GM23338 (cell line): ENCODE measurements at regions not wholly inside any gene's neighbourhood (a gene's known extent, or its start where the extent isn't known, plus 50 kb on each side); places are given as distances from the start of the nearest gene placed in this dataset.

Experiments used
- POLR2AphosphoS5 ChIP-seq: IDR thresholded peaks from 2 replicates; pipeline ENCODE4 v1.6.1; 2016; ENCODE audit warnings: antibody characterized with exemption, low read depth
- TF ChIP-seq, protein P1 (sequence below), 2 experiments: fragments of 200-600 bp in 1 of 2; sonication (generic) in 1 of 2; conservative IDR thresholded peaks; 2 replicates each; pipeline versions ENCODE4 v1.5.1 to v1.6.1; 2016 to 2017; ENCODE audit warnings: antibody characterized with exemption in 2 of 2, low read depth in 2 of 2, mild to moderate bottlenecking in 2 of 2, moderate library complexity in 1 of 2

GRCh38 chr9:27632254-27632653 is 59.0 kb upstream of the C9orf72 start:
- TF ChIP-seq, protein P1, sequence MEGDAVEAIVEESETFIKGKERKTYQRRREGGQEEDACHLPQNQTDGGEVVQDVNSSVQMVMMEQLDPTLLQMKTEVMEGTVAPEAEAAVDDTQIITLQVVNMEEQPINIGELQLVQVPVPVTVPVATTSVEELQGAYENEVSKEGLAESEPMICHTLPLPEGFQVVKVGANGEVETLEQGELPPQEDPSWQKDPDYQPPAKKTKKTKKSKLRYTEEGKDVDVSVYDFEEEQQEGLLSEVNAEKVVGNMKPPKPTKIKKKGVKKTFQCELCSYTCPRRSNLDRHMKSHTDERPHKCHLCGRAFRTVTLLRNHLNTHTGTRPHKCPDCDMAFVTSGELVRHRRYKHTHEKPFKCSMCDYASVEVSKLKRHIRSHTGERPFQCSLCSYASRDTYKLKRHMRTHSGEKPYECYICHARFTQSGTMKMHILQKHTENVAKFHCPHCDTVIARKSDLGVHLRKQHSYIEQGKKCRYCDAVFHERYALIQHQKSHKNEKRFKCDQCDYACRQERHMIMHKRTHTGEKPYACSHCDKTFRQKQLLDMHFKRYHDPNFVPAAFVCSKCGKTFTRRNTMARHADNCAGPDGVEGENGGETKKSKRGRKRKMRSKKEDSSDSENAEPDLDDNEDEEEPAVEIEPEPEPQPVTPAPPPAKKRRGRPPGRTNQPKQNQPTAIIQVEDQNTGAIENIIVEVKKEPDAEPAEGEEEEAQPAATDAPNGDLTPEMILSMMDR (conservative IDR thresholded peaks at IDR 0.05; ENCODE audit: low read depth in 2 of 2) = no peak
- TF ChIP-seq POLR2AphosphoS5 = no peak
